Natural killer cell treated with Interleukin-12 subunit alpha and Interleukin-12 subunit beta and Interleukin-15 and Interleukin-18, amount 100 ng/mL, for 72 hours (primary cell): ENCODE measurements at regions not wholly inside any gene's neighbourhood (a gene's known extent, or its start where the extent isn't known, plus 50 kb on each side); places are given as distances from the start of the nearest gene placed in this dataset.

Source experiments
- ATAC-seq, 2 donors: fragments of 150-1000 bp; cut with Tn5 transposase in 1 of 2; sonication (Bioruptor Pico), chemical (Tn5 transposase) in 1 of 2; 2 replicates each; pipeline ENCODE4 v1.10.0; 2021
- DNase-seq: peaks from one replicate; pipeline ENCODE4 v3.0.0; 2022; ENCODE audit warnings: low spot score
- H3K27ac Mint-ChIP-seq, 2 donors: 1 replicate in 1 of 2; 2 replicates in 1 of 2; pipeline ENCODE4 v1.8.0; 2022; ENCODE audit warnings: mixed read lengths in 2 of 2, mild to moderate bottlenecking in 1 of 2, moderate library complexity in 1 of 2
- H3K27me3 Mint-ChIP-seq, 2 donors: 1 replicate in 1 of 2; 2 replicates in 1 of 2; pipeline ENCODE4 v1.8.0; 2022; ENCODE audit warnings: mixed read lengths in 2 of 2
- H3K36me3 Mint-ChIP-seq: one replicate; pipeline ENCODE4 v1.8.0; 2022; ENCODE audit warnings: mixed read lengths
- H3K4me1 Mint-ChIP-seq, 2 donors: 1 replicate in 1 of 2; 2 replicates in 1 of 2; pipeline ENCODE4 v1.8.0; 2022; ENCODE audit warnings: low read depth in 2 of 2, mixed read lengths in 2 of 2, mild to moderate bottlenecking in 1 of 2
- H3K4me3 Mint-ChIP-seq: one replicate; pipeline ENCODE4 v1.8.0; 2022; ENCODE audit warnings: mixed read lengths
- H3K9me3 Mint-ChIP-seq: 2 replicates; pipeline ENCODE4 v1.8.0; 2022; ENCODE audit warnings: mixed read lengths

DNA sequence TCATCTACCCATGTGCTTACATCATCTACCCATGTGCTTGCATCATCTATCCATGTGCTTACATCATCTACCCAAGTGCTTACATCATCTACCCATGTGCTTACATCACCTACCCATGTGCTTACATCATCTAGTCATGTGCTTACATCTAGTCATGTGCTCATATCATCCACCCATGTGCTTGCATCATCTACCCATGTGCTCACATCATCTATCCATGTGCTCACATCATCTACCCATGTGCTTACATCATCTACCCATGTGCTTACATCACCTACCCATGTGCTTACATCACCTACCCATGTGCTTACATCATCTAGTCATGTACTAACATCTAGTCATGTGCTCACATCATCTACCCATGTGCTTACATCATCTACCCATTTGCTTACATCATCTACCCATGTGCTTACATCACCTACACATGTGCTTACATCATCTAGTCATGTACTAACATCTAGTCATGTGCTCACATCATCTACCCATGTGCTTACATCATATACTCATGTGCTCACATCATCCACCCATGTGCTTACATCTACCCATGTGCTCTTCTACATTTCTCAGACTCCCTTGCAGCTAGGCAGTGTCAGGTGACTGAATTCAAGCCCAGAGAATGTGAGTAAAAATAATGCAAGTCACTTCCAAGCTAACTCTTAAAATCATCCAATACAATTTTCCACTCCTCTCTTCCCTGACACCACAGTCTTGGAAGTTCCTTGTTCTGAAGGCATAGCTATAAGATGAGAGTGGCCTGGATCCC is 196.8 kb downstream of the CBLN1 start:
- peaks cover 9% of the 10 kb centered on the region for H3K36me3 Mint-ChIP-seq
- H3K4me1 Mint-ChIP-seq = no peaks in the 10 kb centered on the region
- H3K4me3 Mint-ChIP-seq = no peak overlapping the region
- peak overlapping the region in 1 of 2 donors; percentile 19 for H3K27ac Mint-ChIP-seq
- ATAC-seq = no peak
- peaks cover 18% of the 10 kb centered on the region for H3K9me3 Mint-ChIP-seq
- no peaks in the 10 kb centered on the region for H3K27me3 Mint-ChIP-seq
- no peak for DNase-seq

DNA sequence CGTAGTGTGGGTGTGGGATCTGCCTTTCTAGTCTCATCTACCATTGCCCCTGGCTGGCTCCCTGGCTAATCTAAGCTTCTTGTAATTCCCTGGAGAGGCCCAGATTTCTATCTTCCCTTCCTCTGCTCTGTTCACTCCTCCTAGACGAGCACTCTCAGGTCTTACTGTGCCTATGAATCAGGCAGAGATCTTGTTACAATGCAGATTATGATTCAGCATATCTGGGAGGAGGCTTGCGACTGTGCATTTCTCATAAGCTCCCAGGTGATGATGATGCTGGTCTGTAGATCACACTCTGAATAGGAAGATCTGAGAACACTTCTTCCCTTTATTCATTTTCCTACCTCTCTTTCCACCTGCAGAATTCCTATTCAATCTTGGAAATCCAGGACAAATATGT is 200.1 kb downstream of the CBLN1 start:
- peaks cover 9% of the 10 kb centered on the region for H3K36me3 Mint-ChIP-seq
- H3K27ac Mint-ChIP-seq = no peak overlapping the region
- H3K27me3 Mint-ChIP-seq = no peaks in the 10 kb centered on the region
- H3K9me3 Mint-ChIP-seq = peaks cover 16% of the 10 kb centered on the region
- H3K4me3 Mint-ChIP-seq = no peak overlapping the region
- ATAC-seq (no peak), DNase-seq (no peak)
- no peaks in the 10 kb centered on the region for H3K4me1 Mint-ChIP-seq

DNA sequence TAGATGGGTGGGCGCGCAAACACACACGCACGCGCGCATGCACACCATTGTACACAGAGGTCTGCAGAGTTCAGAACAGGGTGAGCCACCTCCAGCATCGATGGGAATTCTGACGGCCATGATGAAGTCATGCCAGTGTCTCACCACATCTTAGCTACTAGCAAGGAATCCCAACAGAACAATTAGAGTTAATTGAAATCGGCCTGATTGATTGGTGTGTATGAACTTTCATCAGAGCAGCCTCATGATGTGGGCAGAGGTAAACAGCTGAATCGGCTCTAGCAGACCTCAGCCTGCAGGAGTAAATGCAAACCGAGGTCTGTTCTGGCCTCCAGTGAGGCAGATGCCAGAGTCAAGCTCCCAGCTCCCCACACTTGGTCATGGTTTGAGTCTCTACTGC is 200.6 kb downstream of the CBLN1 start:
- Mint-ChIP-seq H3K27ac (no peak overlapping the region), H3K4me1 (no peaks in the 10 kb centered on the region), H3K36me3 (peaks cover 9% of the 10 kb centered on the region), H3K9me3 (peaks cover 16% of the 10 kb centered on the region), H3K4me3 (no peak overlapping the region), H3K27me3 (no peaks in the 10 kb centered on the region)
- ATAC-seq (peak in 1 of 2 donors; percentile 24), DNase-seq (no peak)

DNA sequence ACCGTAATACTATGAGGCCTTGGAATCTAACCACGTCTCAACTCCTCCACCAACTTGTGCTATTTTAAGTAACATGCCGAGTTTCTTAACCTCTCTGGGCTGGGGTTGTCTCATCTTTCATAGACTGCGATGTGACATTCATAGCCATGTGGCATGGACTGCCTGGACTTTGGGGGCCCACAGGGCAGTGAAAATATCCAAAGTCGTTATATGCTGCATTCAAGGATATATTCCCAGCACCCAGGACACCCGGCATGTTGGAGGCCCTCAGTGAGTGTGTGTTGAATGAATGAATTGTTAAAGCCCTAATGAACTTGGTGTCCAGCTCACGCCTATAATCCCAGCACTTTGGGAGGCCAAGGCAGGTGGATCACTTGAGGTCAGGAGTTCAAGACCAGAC is 203.1 kb downstream of the CBLN1 start:
- H3K4me3 Mint-ChIP-seq = no peak overlapping the region
- no peaks in the 10 kb centered on the region for H3K27me3 Mint-ChIP-seq
- peaks cover 3% of the 10 kb centered on the region for H3K9me3 Mint-ChIP-seq
- ATAC-seq (no peak), DNase-seq (no peak)
- H3K36me3 Mint-ChIP-seq = no peaks in the 10 kb centered on the region
- no peaks in the 10 kb centered on the region for H3K4me1 Mint-ChIP-seq
- no peak overlapping the region for H3K27ac Mint-ChIP-seq

DNA sequence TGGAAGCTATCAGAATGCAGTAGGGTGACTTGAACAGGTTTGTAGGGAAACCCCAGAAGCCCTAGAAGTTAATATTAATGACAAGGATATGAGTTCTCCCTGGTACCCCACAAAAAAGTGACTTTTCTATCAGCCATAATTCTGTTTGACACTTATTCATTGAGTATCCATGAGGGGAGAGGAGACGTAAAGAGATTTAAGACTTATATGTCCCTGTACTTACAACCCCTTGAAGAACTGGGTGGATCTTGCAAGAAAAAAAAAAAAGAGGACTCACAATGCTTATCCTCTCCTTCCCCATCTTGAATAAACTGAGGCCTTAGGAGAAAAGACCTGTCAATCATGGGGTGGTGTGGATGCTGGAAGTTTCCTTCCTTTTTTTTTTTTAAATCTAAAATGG is 203.5 kb downstream of the CBLN1 start:
- Mint-ChIP-seq H3K27ac (no peak overlapping the region), H3K27me3 (no peaks in the 10 kb centered on the region), H3K4me1 (no peaks in the 10 kb centered on the region), H3K9me3 (peaks cover 3% of the 10 kb centered on the region), H3K36me3 (no peaks in the 10 kb centered on the region), H3K4me3 (no peak overlapping the region)
- no peak for DNase-seq
- ATAC-seq = no peak

DNA sequence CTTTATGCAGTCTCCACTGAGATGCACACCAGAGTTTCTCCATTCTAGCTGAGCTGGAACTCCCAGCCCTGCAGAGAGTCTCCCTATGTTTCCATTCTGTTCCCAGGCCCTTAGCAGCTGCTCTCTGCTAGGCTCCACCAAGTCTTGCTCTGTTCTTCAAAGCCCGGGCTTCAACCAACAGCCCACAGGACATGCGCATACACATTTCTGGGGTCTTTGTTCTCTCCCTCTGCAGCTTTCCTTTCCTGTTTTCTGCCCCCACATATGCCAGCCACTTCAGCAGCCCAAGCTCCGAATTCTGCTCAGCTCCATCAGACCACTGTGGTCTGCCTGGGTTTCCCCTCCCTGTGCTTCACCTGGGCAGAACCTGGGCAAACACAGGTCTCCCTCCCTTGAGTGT is 205.9 kb downstream of the CBLN1 start:
- ATAC-seq = no peak
- H3K4me1 Mint-ChIP-seq = no peaks in the 10 kb centered on the region
- H3K27me3 Mint-ChIP-seq = no peaks in the 10 kb centered on the region

DNA sequence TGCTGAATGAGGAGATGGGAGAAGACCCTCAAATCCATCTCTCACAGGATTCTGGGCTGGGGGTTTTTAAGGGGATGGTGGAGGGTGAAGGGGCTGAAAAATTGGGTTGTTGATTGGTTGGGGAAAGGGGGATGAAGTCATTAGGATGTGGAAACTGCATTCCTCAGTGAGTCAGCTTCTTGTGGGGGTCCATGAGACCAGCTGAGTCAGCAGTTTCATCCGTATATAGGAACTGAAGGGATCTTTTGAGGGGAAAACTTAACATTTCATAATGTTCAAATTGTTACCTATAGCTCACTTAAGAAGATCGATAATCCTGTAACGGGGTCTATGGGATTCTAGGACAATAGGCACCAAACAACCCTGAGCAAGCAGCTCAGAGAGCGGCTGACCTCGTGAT is 213.4 kb downstream of the CBLN1 start:
- H3K9me3 Mint-ChIP-seq = peaks cover 6% of the 10 kb centered on the region
- no peaks in the 10 kb centered on the region for H3K36me3 Mint-ChIP-seq
- H3K27me3 Mint-ChIP-seq = no peaks in the 10 kb centered on the region
- H3K4me3 Mint-ChIP-seq = no peak overlapping the region
- ATAC-seq (no peak), DNase-seq (no peak)
- no peak overlapping the region for H3K27ac Mint-ChIP-seq
- no peaks in the 10 kb centered on the region for H3K4me1 Mint-ChIP-seq

More for the DNA sequence above, 205.9 kb downstream of the CBLN1 start:
- H3K9me3 Mint-ChIP-seq = peaks cover 6% of the 10 kb centered on the region
- no peak for DNase-seq
- H3K36me3 Mint-ChIP-seq = no peaks in the 10 kb centered on the region
- no peak overlapping the region for H3K4me3 Mint-ChIP-seq
- H3K27ac Mint-ChIP-seq = no peak overlapping the region

DNA sequence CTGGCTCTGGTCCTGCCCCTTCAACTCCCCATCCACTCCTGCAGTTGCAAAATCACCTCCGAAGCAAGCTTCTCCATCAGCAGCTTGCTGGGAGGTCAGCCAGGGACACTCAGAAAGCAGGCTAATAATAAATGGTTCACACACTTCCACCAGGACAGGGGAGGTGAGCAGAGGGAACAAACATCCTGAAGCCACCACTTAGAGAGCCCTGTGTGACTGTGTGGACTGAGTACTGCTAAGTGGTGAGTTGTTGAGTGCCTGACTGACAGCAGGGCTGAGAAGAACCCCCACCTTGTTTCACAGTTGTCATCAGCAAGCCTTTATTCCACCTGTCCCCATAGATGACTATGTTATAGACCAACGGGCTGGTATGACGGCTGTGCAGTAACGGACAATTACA is 213.9 kb downstream of the CBLN1 start:
- Mint-ChIP-seq H3K36me3 (no peaks in the 10 kb centered on the region), H3K27ac (no peak overlapping the region), H3K4me1 (no peaks in the 10 kb centered on the region), H3K27me3 (no peaks in the 10 kb centered on the region), H3K9me3 (peaks cover 6% of the 10 kb centered on the region), H3K4me3 (no peak overlapping the region)
- DNase-seq = no peak
- ATAC-seq = no peak

DNA sequence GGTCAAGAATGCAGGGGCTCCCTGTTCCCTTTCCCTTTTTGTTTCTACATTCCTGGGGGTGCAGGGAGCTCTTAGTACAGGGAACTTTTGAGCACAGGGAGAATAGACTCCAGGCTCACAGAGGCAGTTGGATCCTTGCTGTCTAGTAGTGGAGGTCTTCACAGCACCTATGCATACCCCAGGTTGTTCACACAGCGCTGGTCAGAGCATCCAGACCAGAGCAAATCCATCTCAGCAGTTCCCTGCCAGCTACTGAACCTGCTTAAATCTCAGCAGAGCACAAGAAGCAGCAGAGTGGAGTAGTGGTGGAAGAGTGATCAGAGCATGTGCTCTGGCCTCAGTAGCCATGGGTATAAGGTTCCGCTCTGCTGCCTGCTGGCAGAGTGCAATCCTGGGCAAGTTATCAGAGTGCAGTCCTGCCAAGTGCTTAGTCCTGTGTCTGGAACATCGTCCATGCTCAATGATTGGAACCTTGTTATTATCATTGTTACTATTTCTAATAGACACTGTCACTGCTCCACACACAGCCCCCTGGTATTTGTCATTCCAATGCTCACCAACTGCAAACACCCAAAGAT is 220.4 kb downstream of the CBLN1 start:
- no peak for DNase-seq
- Mint-ChIP-seq H3K4me1 (no peaks in the 10 kb centered on the region), H3K9me3 (peaks cover 5% of the 10 kb centered on the region), H3K4me3 (no peak overlapping the region), H3K27ac (no peak overlapping the region), H3K27me3 (peaks cover 0 to 3% of the 10 kb centered on the region in 2 donors), H3K36me3 (no peaks in the 10 kb centered on the region)
- peak in 1 of 2 donors; percentile 6 for ATAC-seq

DNA sequence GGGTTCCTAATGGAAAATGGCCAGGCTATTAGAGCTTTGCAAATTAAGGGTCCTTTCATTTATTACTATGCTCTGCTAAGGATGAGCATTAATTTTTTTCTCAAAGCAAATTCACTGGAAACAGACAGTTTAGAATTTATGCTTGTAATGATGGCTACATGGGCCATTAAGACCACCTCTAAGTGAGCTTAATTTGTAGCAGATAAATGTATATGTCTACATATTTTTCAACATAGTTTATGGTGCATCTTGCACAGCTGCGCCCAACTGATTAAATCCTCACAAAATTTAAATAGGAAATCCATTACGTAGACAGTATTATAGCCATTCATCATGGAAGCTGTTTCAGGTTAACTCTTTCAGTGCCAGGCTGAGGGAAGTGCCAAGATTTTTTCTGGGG is 220.9 kb downstream of the CBLN1 start:
- peaks cover 5% of the 10 kb centered on the region for H3K9me3 Mint-ChIP-seq
- peaks cover 0 to 3% of the 10 kb centered on the region in 2 donors for H3K27me3 Mint-ChIP-seq
- no peak overlapping the region for H3K4me3 Mint-ChIP-seq
- H3K27ac Mint-ChIP-seq = no peak overlapping the region
- H3K36me3 Mint-ChIP-seq = no peaks in the 10 kb centered on the region
- no peak for DNase-seq
- no peak for ATAC-seq
- H3K4me1 Mint-ChIP-seq = no peaks in the 10 kb centered on the region

DNA sequence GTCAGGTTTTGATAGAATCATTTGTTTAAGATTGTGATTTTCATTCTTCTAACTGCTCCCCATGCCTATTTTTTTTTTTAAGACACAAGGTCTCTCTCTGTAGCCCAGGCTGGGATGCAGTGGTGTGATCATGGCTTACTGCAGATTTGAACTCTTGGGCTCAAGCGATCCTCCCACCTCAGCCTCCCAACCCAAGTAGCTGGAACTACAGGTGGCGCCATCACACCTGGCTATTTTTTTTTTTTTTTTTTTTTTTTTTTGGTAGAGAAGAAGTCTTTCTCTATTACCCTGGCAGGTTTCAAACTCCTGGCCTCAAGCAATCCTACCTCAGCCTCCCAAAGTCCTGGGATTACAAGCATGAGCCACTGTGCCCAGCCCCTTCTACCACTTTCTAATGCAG is 223.3 kb downstream of the CBLN1 start:
- ATAC-seq (no peak), DNase-seq (no peak)
- Mint-ChIP-seq H3K4me3 (no peak overlapping the region), H3K27ac (no peak overlapping the region), H3K36me3 (no peaks in the 10 kb centered on the region), H3K9me3 (peaks cover 5% of the 10 kb centered on the region), H3K27me3 (peaks cover 0 to 3% of the 10 kb centered on the region in 2 donors), H3K4me1 (no peaks in the 10 kb centered on the region)

DNA sequence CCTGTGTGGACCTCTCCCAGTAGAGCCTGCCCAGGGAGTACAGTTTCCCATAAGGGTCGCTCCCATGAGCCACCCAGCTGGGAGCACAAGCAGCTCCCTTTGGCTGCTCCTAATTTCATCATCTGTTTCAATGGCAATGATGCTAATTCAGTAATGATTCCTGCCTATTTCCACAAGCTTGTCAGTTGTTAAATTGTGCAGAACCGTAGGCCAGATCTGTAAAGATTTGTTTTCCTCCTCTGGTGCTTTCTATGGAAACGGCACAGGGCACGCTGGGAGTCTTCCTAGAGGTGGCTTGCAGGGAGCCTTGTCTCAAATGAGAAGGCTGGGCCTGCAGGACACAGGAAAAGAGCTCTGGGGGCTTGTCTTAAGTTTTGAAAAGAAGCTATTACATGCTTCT is 223.7 kb downstream of the CBLN1 start:
- Mint-ChIP-seq H3K27me3 (peaks cover 0 to 3% of the 10 kb centered on the region in 2 donors), H3K36me3 (no peaks in the 10 kb centered on the region), H3K9me3 (peaks cover 5% of the 10 kb centered on the region), H3K4me3 (no peak overlapping the region), H3K27ac (no peak overlapping the region), H3K4me1 (no peaks in the 10 kb centered on the region)
- DNase-seq (no peak), ATAC-seq (no peak)

DNA sequence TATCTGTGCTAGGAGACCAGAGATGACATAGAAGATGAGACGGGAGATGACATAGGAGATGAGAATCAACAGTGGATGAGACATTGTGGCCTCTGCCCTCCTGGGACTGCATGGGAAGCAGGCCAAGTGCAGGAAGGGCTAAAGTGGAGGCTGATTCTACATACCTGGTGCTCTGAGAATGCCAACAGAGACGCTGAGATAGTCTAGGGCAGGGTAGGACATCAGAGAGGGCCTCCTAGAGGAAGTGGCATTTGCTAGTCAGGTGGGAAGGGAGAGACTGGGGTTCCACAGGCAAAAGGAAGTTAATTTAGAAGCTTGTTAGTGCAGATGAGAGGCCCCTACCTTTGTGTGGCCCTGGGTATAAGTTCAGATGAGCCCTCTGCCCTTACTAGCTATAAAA is 224.2 kb downstream of the CBLN1 start:
- Mint-ChIP-seq H3K4me1 (no peaks in the 10 kb centered on the region), H3K27me3 (peaks cover 0 to 2% of the 10 kb centered on the region in 2 donors), H3K4me3 (no peak overlapping the region), H3K27ac (no peak overlapping the region), H3K9me3 (peaks cover 3% of the 10 kb centered on the region), H3K36me3 (no peaks in the 10 kb centered on the region)
- no peak for DNase-seq
- ATAC-seq = no peak

DNA sequence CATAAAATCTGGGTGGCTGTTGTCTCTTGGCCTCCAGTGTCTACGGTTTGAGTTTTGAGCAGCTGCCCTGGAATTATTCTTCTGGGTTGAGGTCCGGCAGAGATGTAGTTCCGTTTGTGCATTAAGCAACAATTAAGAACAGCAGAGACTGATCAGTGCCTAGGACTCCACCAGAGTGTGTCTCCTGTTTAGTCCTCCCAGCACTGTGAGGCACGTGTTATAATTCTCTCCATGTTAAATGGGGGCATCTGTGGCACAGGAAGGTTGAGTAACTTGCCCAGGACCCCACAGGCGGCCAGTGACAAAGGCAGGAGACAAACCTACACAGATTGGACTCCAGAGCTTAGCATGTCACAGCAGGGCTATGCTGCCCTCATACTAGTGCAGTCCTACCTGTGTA is 225.1 kb downstream of the CBLN1 start:
- Mint-ChIP-seq H3K27me3 (no peaks in the 10 kb centered on the region), H3K9me3 (no peaks in the 10 kb centered on the region), H3K36me3 (no peaks in the 10 kb centered on the region), H3K27ac (no peak overlapping the region), H3K4me1 (no peaks in the 10 kb centered on the region), H3K4me3 (no peak overlapping the region)
- DNase-seq (no peak), ATAC-seq (no peak)
